SK-N-SH (cell line): ENCODE measurements at regions not wholly inside any gene's neighbourhood (a gene's known extent, or its start where the extent isn't known, plus 50 kb on each side); places are given as distances from the start of the nearest gene placed in this dataset.

Experiments used
- CTCF ChIA-PET: fragments of 300-600, 350-600 bp; formaldehyde crosslinking; extraction: SDS; loops from one replicate; lab custom pipeline; 2021; lab: Yijun Ruan, JAX
- POLR2A ChIA-PET: fragments of 350-600 bp; sonication (Branson Sonifier 250); formaldehyde crosslinking; extraction: SDS; loops from one replicate; lab custom pipeline; 2020; ENCODE audit warnings: antibody characterized with exemption, inconsistent platforms; lab: Yijun Ruan, JAX
- DNase-seq: peaks from one replicate; pipeline ENCODE4 v3.0.0; 2012
- H2AFZ ChIP-seq: fragments of 200-600 bp; sonication (generic); 2 replicates; pipeline ENCODE4 v1.8.1; 2016; ENCODE audit warnings: antibody characterized with exemption, mild to moderate bottlenecking, low read depth
- H3F3A ChIP-seq: fragments of 200-600 bp; sonication (generic); replicated peaks from 2 replicates; pipeline ENCODE3; 2016; ENCODE audit warnings: antibody characterized with exemption, mild to moderate bottlenecking; ENCODE audit not compliant: insufficient read depth
- H3K27ac ChIP-seq, 2 experiments: fragments of 200-500 bp in 1 of 2; fragments of 200-600 bp in 1 of 2; sonication (Bioruptor generic) in 1 of 2; sonication (generic), shearing (Covaris generic) in 1 of 2; 2 replicates each; pipeline versions ENCODE4 v1.5.1 to v1.6.1; 2014 to 2016; ENCODE audit warnings: low read depth in 2 of 2, inconsistent platforms in 1 of 2, low read length in 1 of 2, mild to moderate bottlenecking in 1 of 2, mixed read lengths in 1 of 2
- H3K27me3 ChIP-seq: fragments of 200-600 bp; sonication (generic), shearing (Covaris generic); 2 replicates; pipeline ENCODE4 v1.6.1; 2016; ENCODE audit warnings: mixed run types; ENCODE audit not compliant: insufficient read depth
- H3K36me3 ChIP-seq, 2 experiments: fragments of 200-500 bp in 1 of 2; fragments of 200-600 bp in 1 of 2; sonication (Bioruptor generic) in 1 of 2; sonication (generic) in 1 of 2; replicated peaks in 1 of 2; 2 replicates each; pipeline versions ENCODE3 to v1.5.1; 2014 to 2016; ENCODE audit warnings: low read length in 1 of 2, mild to moderate bottlenecking in 1 of 2; ENCODE audit not compliant: insufficient read depth in 2 of 2, control insufficient read depth in 1 of 2
- H3K4me1 ChIP-seq, 2 experiments: fragments of 200-500 bp in 1 of 2; fragments of 200-600 bp in 1 of 2; sonication (Bioruptor generic) in 1 of 2; sonication (generic), shearing (Covaris generic) in 1 of 2; 2 replicates each; pipeline versions ENCODE4 v1.5.1 to v1.6.1; 2014 to 2016; ENCODE audit warnings: low read depth in 1 of 2, low read length in 1 of 2, mixed run types in 1 of 2; ENCODE audit not compliant: insufficient read depth in 2 of 2, control insufficient read depth in 1 of 2
- H3K4me2 ChIP-seq: fragments of 200-600 bp; sonication (generic), shearing (Covaris generic); 2 replicates; pipeline ENCODE4 v1.6.1; 2017; ENCODE audit warnings: mixed run types
- H3K4me3 ChIP-seq, 2 experiments: fragments of 200-500 bp in 1 of 2; fragments of 200-600 bp in 1 of 2; sonication (Bioruptor generic) in 1 of 2; sonication (generic), shearing (Covaris generic) in 1 of 2; 2 replicates each; pipeline versions ENCODE4 v1.5.1 to v1.8.1; 2014 to 2016; ENCODE audit warnings: low read depth in 2 of 2, inconsistent platforms in 1 of 2, low read length in 1 of 2, mild to moderate bottlenecking in 1 of 2, mixed read lengths in 1 of 2, moderate library complexity in 1 of 2
- H3K79me2 ChIP-seq: fragments of 200-600 bp; sonication (generic); 2 replicates; pipeline ENCODE4 v1.8.1; 2017; ENCODE audit warnings: mild to moderate bottlenecking; ENCODE audit not compliant: insufficient read depth
- H3K9ac ChIP-seq: fragments of 200-600 bp; sonication (generic); 2 replicates; pipeline ENCODE4 v1.6.1; 2017; ENCODE audit warnings: mixed run types
- H3K9me2 ChIP-seq: fragments of 200-600 bp; sonication (generic); 2 replicates; pipeline ENCODE4 v1.6.1; 2017; ENCODE audit warnings: mixed run types
- H3K9me3 ChIP-seq: fragments of 200-600 bp; sonication (generic); 2 replicates; pipeline ENCODE4 v1.6.1; 2017; ENCODE audit warnings: mixed run types, mild to moderate bottlenecking, moderate library complexity
- H4K20me1 ChIP-seq: fragments of 200-600 bp; sonication (generic); 2 replicates; pipeline ENCODE4 v1.6.1; 2017; ENCODE audit warnings: mild to moderate bottlenecking, mixed run types; ENCODE audit not compliant: insufficient read depth
- CHD2 ChIP-seq: fragments of 150-350 bp; IDR thresholded peaks from 2 replicates; pipeline ENCODE4 v1.6.1; 2018; ENCODE audit warnings: low read length; ENCODE audit not compliant: partially characterized antibody
- ELF1 ChIP-seq: IDR thresholded peaks from 2 replicates; pipeline ENCODE4 v1.4.0; 2012
- FOXM1 ChIP-seq: IDR thresholded peaks from 2 replicates; pipeline ENCODE4 v1.4.0; 2012; ENCODE audit warnings: low read depth, mild to moderate bottlenecking
- JUND ChIP-seq: IDR thresholded peaks from 2 replicates; pipeline ENCODE4 v1.4.0; 2012
- MXI1 ChIP-seq: IDR thresholded peaks from 2 replicates; pipeline ENCODE4 v1.6.1; 2012; ENCODE audit warnings: mild to moderate bottlenecking, low read depth, low read length, improper control_type of control experiment
- NFIC ChIP-seq: IDR thresholded peaks from 2 replicates; pipeline ENCODE4 v1.4.0; 2012; ENCODE audit warnings: borderline replicate concordance
- RAD21 ChIP-seq: IDR thresholded peaks from 2 replicates; pipeline ENCODE4 v1.6.1; 2012; ENCODE audit warnings: mild to moderate bottlenecking, low read length
- RFX5 ChIP-seq: IDR thresholded peaks from 2 replicates; pipeline ENCODE4 v1.6.1; 2012; ENCODE audit warnings: mild to moderate bottlenecking, improper control_type of control experiment, low read length
- RXRA ChIP-seq: IDR thresholded peaks from 2 replicates; pipeline ENCODE4 v1.4.0; 2012; ENCODE audit warnings: low read depth, mild to moderate bottlenecking, borderline replicate concordance
- YY1 ChIP-seq: IDR thresholded peaks from 2 replicates; pipeline ENCODE4 v1.4.0; 2012; ENCODE audit warnings: low read depth, mild to moderate bottlenecking
- WGBS: methylation state at CpG from one replicate; pipeline ENCODE4 v1.1.6; 2017; ENCODE audit warnings: low lambda C conversion rate; 5-methylcytosine and 5-hydroxymethylcytosine counted together
- TF ChIP-seq, protein P1 (sequence below): fragments of 200-600 bp; sonication (generic); IDR thresholded peaks from 2 replicates; pipeline ENCODE4 v1.6.1; 2017; ENCODE audit warnings: antibody characterized with exemption, mild to moderate bottlenecking, moderate library complexity
- TF ChIP-seq, protein P2 (sequence below): IDR thresholded peaks from 2 replicates; pipeline ENCODE4; 2012
- TF ChIP-seq, protein P3 (sequence below): fragments of 150-350 bp; IDR thresholded peaks from 2 replicates; pipeline ENCODE4 v1.6.1; 2016; ENCODE audit warnings: mild to moderate bottlenecking, low read depth, low read length
- TF ChIP-seq, protein P4 (sequence below): IDR thresholded peaks from 2 replicates; pipeline ENCODE4 v1.4.0; 2012; ENCODE audit warnings: low read depth

DNA sequence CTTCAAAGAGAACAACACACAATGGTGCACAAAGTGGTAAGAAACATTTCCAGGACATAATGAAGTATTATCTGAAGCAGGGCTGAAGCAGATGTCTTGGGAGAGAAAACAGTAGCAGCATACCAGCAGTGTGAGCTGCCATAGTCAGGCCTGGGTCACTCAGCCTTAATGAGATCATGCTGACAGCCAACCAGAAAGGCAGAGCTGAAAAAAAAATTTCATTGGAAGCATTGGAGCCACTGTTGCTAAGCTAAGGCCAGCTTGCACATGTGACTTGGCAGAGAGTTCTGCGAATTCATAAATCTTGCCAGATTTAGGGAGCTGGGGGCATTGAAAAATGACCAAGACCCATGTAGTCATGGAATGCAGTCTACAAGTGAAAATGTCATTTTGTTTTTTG is 444.0 kb upstream of the PITX2 start:
- Histone ChIP-seq H3K36me3 (no peaks in the 10 kb centered on the region), H2AFZ (peak overlapping the region; percentile 60; the same call in 1 of the 2 replicates), H3K9me3 (no peaks in the 10 kb centered on the region), H4K20me1 (no peaks in the 10 kb centered on the region), H3K9ac (peak overlapping the region; percentile 52; the same call in 1 of the 2 replicates), H3K9me2 (no peaks in the 10 kb centered on the region), H3K4me3 (no peak overlapping the region), H3F3A (peaks cover 48% of the 10 kb centered on the region), H3K79me2 (no peaks in the 10 kb centered on the region), H3K4me1 (peaks cover 0 to 20% of the 10 kb centered on the region in 2 experiments; a peak in 1 of 4 replicates), H3K27ac (peak overlapping the region in 1 of 2 experiments; percentile 83; a peak in 2 of 4 replicates), H3K4me2 (peak overlapping the region; percentile 39; the same call in 1 of the 2 replicates), H3K27me3 (no peaks in the 10 kb centered on the region)
- ChIA-PET CTCF (interaction anchor here (0.9 kb wide), 1 partner anchor 236 kb away, joined by 3 read pairs; no protein-coding TSS in a partner anchor), POLR2A (no interaction called here)
- peak; percentile 90 for TF ChIP-seq RFX5
- TF ChIP-seq, protein P1, sequence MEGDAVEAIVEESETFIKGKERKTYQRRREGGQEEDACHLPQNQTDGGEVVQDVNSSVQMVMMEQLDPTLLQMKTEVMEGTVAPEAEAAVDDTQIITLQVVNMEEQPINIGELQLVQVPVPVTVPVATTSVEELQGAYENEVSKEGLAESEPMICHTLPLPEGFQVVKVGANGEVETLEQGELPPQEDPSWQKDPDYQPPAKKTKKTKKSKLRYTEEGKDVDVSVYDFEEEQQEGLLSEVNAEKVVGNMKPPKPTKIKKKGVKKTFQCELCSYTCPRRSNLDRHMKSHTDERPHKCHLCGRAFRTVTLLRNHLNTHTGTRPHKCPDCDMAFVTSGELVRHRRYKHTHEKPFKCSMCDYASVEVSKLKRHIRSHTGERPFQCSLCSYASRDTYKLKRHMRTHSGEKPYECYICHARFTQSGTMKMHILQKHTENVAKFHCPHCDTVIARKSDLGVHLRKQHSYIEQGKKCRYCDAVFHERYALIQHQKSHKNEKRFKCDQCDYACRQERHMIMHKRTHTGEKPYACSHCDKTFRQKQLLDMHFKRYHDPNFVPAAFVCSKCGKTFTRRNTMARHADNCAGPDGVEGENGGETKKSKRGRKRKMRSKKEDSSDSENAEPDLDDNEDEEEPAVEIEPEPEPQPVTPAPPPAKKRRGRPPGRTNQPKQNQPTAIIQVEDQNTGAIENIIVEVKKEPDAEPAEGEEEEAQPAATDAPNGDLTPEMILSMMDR: no peak
- no peak for TF ChIP-seq NFIC
- no peak for TF ChIP-seq RXRA
- TF ChIP-seq, protein P2, sequence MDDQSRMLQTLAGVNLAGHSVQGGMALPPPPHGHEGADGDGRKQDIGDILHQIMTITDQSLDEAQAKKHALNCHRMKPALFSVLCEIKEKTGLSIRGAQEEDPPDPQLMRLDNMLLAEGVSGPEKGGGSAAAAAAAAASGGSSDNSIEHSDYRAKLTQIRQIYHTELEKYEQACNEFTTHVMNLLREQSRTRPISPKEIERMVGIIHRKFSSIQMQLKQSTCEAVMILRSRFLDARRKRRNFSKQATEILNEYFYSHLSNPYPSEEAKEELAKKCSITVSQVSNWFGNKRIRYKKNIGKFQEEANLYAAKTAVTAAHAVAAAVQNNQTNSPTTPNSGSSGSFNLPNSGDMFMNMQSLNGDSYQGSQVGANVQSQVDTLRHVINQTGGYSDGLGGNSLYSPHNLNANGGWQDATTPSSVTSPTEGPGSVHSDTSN: peak; percentile 25; the same call in 1 of the 2 replicates
- 9% methylated on average over 1 of the region's 1 CpG for WGBS
- no peak for DNase-seq

DNA sequence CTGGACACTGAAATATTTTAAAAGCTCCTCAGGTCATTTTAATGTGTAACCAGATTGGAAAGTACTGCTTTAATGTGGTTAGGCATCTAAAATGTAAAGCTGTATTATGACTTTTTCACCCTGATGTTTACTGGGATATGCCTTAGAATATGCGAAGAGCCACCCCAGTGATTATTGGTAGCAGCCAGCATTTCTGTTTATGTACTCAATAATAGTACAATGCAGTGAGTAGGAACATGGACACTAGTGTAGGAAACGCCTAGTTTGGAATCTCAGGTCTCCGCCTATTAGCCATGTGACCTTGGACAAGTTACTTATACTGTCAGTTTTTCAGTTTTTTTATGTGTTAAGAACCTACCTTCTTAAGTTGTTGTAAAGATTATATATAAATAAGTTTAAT is 446.0 kb upstream of the PITX2 start:
- no peak for DNase-seq
- no peak for TF ChIP-seq JUND
- TF ChIP-seq CHD2: no peak
- no peak for TF ChIP-seq FOXM1
- TF ChIP-seq, protein P3, sequence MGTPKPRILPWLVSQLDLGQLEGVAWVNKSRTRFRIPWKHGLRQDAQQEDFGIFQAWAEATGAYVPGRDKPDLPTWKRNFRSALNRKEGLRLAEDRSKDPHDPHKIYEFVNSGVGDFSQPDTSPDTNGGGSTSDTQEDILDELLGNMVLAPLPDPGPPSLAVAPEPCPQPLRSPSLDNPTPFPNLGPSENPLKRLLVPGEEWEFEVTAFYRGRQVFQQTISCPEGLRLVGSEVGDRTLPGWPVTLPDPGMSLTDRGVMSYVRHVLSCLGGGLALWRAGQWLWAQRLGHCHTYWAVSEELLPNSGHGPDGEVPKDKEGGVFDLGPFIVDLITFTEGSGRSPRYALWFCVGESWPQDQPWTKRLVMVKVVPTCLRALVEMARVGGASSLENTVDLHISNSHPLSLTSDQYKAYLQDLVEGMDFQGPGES: no peak
- no peak for TF ChIP-seq ELF1
- no peak for TF ChIP-seq MXI1
- TF ChIP-seq YY1: no peak
- TF ChIP-seq, protein P4, sequence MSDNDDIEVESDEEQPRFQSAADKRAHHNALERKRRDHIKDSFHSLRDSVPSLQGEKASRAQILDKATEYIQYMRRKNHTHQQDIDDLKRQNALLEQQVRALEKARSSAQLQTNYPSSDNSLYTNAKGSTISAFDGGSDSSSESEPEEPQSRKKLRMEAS: no peak
- no peak for TF ChIP-seq RAD21
- Histone ChIP-seq H3K4me1 (peaks cover 0 to 15% of the 10 kb centered on the region in 2 experiments; a peak in 1 of 4 replicates), H2AFZ (no peak overlapping the region), H4K20me1 (no peaks in the 10 kb centered on the region), H3K9me2 (no peaks in the 10 kb centered on the region), H3K9me3 (no peaks in the 10 kb centered on the region), H3K4me2 (no peak overlapping the region), H3K9ac (no peak overlapping the region), H3K27me3 (no peaks in the 10 kb centered on the region), H3K4me3 (no peak overlapping the region), H3K27ac (no peak overlapping the region), H3K79me2 (no peaks in the 10 kb centered on the region), H3F3A (peaks cover 38% of the 10 kb centered on the region), H3K36me3 (no peaks in the 10 kb centered on the region)
- ChIA-PET CTCF (no interaction called here), POLR2A (no interaction called here)
- 44% methylated on average over 3 of the region's 3 CpGs for WGBS
